ENCODE measurements at regions not wholly inside any gene's neighbourhood (a gene's known extent, or its start where the extent isn't known, plus 50 kb on each side); places are given as distances from the start of the nearest gene placed in this dataset.

- Histone ChIP-seq H3K27ac (no peak overlapping the region), H3K4me3 (no peak overlapping the region)
- no peak for DNase-seq (ENCODE audit: low spot score)
- no peak for TF ChIP-seq CTCF (IDR thresholded peaks at IDR 0.05)
Observed at GRCh38 chr6:47151232-47151898, 109.2 kb upstream of the ADGRF1 start.

- H3K4me3 ChIP-seq: no peak overlapping the region
- DNase-seq (ENCODE audit: low spot score): no peak
- H3K27ac ChIP-seq: no peak overlapping the region
- no peak for TF ChIP-seq CTCF (IDR thresholded peaks at IDR 0.05)
Observed at GRCh38 chr6:47149554-47149953, 107.4 kb upstream of the ADGRF1 start.

- no peak overlapping the region for H3K4me3 ChIP-seq
- TF ChIP-seq CTCF (IDR thresholded peaks at IDR 0.05): no peak
Observed at GRCh38 chr6:47149066-47149465, 106.9 kb upstream of the ADGRF1 start.

GRCh38 chr6:47147836-47148344, 105.8 kb upstream of the ADGRF1 start:
- no peak for DNase-seq (ENCODE audit: low spot score)
- Histone ChIP-seq H3K4me3 (no peak overlapping the region), H3K27ac (no peak overlapping the region)
- TF ChIP-seq CTCF (IDR thresholded peaks at IDR 0.05): no peak

More at GRCh38 chr6:47149066-47149465, 106.9 kb upstream of the ADGRF1 start:
- H3K27ac ChIP-seq: no peak overlapping the region
- no peak for DNase-seq (ENCODE audit: low spot score)

GRCh38 chr6:47147175-47147727, 105.1 kb upstream of the ADGRF1 start:
- Histone ChIP-seq H3K27ac (no peak overlapping the region), H3K4me3 (no peak overlapping the region)
- TF ChIP-seq CTCF (IDR thresholded peaks at IDR 0.05): no peak
- DNase-seq (ENCODE audit: low spot score): no peak

GRCh38 chr6:47146431-47147174, 104.5 kb upstream of the ADGRF1 start:
- Histone ChIP-seq H3K4me3 (no peak overlapping the region), H3K27ac (no peak overlapping the region)
- TF ChIP-seq CTCF (IDR thresholded peaks at IDR 0.05): no peak
- no peak for DNase-seq (ENCODE audit: low spot score)

Data from coronary artery (tissue), 2 donors.